ENCODE measurements at regions not wholly inside any gene's neighbourhood (a gene's known extent, or its start where the extent isn't known, plus 50 kb on each side); places are given as distances from the start of the nearest gene placed in this dataset.

DNA sequence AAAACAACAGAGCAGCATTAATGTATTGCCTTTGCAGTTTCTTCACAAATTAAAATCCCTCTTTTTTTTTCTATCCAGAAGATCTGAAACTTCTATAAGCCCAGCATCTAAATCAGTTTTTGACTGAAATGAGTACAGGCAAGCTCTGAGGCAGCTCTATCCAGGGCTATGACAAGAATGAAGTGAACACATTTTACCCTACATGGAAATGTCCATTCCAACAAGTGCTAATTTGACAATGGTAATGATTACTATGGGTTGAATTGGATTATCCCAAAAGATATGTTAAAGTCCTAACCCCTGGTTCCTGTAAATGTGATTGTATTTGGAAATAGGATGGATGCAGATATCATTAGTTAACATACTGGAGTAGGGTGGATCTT lies 115.7 kb downstream of the RPL22L1 start:
- DNase-seq (ENCODE audit: insufficient read length, low spot score) (no peak), FAIRE-seq (no peak)

DNA sequence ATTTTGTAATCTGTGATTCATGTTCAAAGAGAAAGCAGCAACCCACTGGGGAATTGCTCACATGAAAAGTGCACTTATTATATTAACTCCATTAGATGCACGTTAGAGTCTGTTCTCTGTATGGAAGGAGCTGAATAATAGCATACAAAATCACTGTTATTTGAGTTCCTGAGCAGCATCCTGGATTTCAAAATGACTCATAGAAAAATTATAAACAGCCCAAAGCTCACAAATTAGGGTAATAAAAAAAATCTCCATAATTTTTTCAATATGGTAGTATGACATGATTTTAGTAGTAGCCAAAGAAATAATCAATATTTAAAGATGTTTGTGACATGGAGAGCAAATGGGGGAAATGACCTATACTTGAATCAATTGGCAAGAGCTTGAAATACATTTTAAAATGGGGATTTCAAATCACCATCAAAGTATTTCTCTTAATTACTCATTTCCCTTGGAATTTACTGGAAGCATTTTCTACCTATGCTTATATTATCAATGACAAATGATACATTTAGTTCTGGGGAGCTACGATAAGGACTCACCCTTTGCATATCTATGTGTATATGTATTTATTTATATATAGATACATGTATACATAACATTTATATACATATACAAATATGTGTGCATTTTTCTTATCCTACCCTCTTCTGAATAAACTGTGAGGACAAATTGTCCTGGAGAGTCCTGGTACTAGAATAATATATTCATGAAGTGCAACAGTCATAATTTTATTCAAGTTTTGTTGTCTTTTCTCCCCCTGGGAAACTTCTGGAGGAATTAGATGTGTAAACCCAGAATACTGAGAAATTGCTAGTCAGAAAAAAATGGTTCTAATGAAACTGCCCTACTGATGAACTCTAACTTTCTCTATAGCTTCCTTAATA lies 116.3 kb downstream of the RPL22L1 start:
- FAIRE-seq, result no peak
- DNase-seq (ENCODE audit: insufficient read length, low spot score), result no peak

DNA sequence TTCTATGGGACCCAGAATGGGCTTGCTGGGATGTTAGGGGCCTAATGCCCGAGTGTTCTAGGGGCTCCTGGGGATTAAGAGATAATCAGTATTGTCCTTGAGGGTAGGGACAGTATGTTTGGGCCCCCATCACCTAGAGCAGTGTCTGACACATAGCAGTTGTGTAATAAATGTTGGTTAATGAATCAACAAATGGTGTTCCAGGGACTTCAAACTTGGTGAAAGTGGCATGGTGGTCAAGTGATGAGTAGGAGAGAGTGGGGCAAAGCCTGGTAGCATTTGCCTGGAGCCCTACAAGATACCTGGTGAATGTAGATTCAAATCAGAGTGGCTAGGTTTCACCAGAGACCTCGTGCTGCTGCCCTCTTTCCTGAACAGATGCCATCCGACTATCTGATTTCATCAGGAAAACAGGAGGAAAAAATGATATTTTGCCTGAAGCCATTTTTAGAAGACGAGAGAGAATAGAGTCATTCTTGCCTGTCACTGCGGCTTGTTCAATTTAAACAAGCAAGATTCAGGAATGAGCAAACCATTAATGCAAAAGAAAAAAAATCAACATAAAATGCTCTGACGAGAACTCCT lies 117.3 kb downstream of the RPL22L1 start:
- no peak for DNase-seq (ENCODE audit: insufficient read length, low spot score)
- no peak for FAIRE-seq

GRCh38 chr3:170751899-170752293 lies 118.1 kb downstream of the RPL22L1 start:
- FAIRE-seq (no peak), DNase-seq (ENCODE audit: insufficient read length, low spot score) (no peak)

DNA sequence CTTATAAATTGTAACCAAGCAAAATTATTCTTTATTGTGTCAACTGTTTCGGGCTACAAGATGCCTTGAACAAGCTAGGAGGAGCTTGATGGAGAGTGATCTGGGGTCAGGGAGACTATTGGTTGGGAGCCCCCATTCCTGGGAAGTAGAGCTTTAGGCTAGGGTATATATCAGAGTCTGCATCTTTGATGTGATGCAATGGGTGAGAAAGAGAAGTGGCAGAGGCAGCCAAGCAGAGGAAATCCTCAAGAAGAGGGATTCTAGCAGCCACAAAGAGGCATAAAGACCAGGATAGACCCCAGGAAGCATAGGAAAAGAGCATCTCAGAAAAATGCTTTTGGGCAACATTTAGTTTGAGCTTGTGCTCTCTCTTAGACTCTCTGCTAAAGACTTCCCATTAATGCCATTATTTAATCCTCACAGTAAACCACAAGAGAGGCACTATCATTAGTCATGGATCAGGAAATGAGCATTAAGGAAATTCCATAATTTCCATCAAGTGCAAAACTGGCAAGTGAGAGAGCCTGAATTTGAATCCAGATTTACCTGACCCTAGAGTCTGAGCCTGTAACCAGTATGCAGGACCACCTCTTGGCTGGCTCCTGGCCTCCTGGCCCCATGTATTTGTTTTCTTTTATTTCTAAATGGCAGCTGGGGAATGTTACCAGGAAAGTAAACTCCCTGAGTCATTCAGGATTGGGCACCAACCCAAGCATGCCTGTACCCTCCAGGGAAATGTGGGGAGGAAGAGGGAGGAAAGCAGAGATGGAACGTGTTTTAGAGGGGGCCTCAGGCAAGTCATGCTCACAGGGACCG lies 118.7 kb downstream of the RPL22L1 start:
- no peak for DNase-seq (ENCODE audit: insufficient read length, low spot score)
- FAIRE-seq, result no peak

DNA sequence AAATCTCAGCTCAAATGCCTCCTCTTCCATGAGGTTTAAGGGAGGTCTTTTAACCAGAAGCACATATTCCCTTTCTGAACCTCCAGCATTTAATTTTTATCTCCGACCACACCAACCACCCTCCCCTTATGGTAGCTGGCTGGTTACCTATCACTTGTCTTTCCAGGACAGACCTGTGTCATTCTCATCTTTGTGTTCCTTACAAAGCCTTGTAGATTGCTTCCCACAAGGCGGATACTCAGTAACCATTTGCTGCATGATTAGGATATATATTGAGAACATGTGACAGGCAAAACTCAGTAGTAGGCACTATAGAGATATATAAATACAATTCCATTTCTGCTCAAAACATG lies 119.5 kb downstream of the RPL22L1 start:
- DNase-seq (ENCODE audit: insufficient read length, low spot score) (no peak), FAIRE-seq (no peak)

DNA sequence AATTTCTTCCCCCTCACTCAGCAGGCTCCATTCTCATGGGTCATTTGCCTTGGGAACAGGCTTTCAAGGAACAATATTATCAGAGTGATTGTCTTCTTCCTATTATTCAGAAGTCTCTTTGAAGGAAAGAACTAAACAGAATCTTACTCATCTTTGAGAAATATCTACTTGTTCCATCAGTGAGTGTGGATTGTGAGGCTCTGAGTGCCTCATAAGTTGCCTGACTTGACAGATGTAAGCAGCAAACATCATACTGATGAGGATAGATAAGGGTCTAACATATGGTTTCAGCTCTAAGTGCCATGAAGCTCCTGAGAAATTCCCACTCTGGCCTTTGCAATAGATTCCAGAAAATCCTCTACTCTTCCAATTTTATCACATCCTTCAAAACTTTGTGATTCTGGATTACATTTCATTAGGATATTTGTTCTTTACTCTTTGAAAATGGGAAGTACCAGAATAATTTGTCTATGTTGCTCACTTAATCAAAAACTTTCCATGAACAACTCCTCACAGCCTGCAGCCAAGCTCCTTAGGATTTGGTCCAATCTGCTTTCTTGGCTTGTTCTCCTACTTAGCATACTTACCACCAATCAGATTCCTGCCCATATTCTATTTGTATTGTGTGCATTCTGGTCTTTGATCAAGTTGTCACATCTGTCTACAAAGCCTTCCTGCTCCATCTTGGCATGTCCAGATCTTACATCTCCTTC lies 120.1 kb downstream of the RPL22L1 start:
- FAIRE-seq (no peak), DNase-seq (ENCODE audit: insufficient read length, low spot score) (no peak)

DNA sequence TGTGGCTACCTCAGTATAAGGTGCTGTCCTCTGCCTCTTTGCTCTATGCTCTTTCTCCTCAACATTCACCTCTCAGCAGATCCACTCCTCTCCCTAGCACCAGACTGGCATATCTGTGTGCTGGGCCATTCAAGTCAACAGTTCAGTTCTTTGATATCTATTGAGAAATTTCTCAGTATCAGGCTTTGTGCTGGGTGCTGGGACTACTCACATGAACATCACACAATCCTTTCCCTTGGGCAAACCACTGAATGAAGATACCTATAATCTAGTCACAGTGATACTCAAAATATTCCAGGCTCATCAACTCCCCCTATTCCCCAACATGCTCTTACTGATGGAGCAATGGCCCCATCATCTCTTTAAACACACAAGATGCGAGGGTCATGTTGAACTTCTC lies 120.8 kb downstream of the RPL22L1 start:
- DNase-seq (ENCODE audit: insufficient read length, low spot score) (no peak), FAIRE-seq (no peak)

DNA sequence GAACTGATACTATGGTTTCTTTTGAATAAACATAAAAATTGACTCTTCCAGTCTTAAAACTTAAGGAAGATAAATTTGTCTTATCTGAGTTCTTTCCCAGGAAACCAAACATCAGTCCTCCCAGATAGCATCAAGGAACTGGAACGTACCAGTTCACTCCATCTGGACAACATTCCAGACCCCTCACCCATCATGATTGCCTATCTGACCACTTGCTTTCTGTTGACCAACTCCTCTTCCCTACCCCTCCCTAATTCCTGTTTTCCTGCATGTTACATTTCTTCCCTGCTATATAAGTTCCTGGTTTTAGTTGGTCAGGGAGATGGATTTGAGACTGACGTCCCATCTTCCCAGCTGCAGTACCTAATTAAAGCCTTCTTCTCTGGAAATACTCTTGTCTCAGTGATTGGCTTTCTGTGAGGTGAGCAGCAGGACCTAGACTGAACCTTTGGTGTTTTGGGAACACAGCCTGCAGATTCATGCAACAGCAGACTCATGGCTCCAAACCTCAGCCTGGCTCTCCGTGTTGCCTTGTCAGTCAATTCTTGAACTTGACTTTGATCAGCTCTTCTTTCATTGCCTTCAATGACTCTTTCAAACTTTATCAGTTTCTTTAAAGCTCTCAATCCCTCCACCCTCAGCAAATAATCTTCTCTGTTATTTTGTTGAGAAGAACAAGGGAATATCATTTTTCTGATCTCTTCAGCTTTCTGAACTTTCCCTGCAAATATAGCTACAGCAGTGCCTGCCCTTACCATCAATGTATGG lies 123.6 kb downstream of the RPL22L1 start:
- DNase-seq (ENCODE audit: insufficient read length, low spot score) (no peak), FAIRE-seq (no peak)

DNA sequence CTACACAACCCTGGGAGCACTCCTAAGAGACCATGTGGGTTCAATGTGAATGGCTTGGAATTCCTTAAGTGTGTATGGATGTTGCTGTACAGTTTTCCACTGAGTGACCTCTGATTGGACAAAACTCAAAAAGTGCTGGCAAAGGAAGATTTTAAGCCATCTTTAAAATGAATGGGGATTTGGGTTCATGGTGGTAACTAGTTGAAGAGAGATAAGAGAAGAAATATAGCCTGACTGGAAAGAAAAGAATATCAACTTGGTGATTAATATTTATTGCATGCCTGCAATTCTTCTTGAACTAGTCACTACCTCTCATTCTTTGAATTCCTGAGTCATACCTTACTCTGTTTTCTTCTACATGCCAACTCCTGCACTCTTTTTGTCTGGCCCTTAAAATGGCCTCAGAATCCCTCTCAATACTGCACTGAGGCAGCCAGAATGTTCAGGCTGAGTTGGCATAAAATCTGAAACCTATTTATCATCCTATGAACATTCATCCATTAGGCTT lies 124.7 kb downstream of the RPL22L1 start:
- DNase-seq (ENCODE audit: insufficient read length, low spot score) (no peak), FAIRE-seq (no peak)

DNA sequence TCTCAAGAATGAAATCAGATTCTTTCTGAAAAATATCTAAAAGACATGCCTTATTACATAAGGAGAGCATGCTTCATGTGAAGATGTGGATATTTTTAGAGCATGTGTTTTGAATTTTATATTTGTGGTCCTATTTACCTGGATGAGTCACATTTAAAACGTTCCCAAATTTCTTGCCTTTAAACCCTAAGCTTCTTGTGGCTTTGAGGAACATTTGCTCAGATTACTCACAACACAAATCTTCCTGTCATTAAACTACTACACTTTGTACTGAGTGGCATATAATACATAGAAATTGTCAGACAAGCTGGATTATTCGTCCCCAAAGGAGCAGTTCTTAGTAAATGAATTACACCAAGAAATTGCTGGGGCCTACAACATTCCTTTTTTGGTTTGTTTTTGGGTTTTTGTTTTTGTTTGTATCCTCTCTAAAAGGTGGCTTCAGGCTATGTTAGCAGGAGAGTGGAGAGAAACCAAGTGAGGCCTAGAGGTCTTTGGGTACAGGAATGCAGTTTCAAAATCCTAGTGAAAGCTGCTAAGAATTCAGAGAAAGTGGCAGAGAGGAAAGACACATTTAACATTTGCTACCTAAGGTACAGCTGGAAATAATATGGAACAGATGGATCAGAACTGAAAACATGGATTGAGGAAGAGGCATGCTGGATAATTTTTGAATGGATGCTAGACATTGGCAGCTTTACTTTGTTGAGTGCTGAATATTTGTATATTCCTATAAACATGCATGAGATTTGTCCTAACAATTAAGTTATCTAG lies 128.1 kb downstream of the RPL22L1 start:
- DNase-seq (ENCODE audit: insufficient read length, low spot score), result no peak
- FAIRE-seq, result no peak

- no peak for FAIRE-seq
These were observed 129.0 kb downstream of the RPL22L1 start for GRCh38 chr3:170740726-170741591.

DNA sequence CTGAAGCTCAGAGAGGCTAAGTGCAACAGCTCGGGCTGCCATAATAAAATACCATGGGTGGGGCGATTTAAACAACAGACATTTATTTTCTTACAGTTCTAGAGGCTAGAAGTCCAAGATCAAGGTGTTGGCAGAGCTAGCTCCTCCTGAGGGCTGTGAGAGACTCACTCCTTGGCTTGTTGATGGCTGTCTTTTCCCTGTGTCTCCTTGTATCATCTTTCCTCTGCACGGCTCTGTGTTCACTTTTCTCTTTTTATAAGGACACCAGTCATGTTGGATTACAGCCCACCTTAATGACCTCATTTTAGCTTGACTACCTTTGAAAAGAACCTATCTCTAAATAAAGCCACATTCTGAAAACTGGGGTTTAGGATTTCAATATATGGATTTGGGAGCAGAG lies 129.7 kb downstream of the RPL22L1 start:
- FAIRE-seq, result no peak

More at GRCh38 chr3:170740726-170741591, 129.0 kb downstream of the RPL22L1 start:
- DNase-seq (ENCODE audit: insufficient read length, low spot score), result no peak

DNA sequence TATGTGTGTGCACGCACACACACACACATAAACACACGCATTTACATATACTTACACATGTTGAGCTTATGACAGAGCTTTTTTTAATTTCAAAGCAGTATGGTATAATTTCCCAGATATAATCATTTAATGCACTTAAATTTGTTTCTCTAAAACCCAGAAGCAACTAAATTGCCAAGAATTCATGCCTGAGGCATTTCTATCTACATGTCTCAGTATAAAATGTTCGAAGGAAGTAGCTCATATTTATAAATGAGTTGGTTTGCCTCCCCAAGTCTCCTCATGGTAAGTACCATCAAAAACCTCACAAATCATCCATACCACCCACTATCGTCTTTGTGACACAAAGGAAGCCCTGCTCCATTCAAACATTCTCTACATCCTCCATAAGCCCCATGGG lies 130.6 kb downstream of the RPL22L1 start:
- DNase-seq (ENCODE audit: insufficient read length, low spot score) (no peak), FAIRE-seq (no peak)

More for the DNA sequence above, 129.7 kb downstream of the RPL22L1 start:
- DNase-seq (ENCODE audit: insufficient read length, low spot score), result no peak

DNA sequence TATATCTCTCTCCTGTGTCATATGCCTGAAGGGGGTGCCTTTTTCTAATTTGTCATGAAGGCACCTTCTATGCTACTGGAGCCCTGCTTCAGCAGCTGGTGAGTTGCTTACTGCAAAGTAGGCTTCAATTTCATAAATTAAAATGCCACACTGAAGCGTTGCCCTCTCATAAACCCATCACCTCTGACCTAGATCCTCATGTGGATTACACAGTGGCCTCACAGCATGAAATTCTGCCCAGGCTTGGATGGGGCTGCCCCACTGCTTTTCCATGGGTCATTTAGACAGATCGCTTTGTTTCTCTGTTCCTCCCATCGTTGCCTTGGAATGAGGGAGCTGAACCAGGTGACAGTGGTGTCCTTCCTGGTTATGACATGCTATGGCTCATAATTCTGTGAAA lies 131.2 kb downstream of the RPL22L1 start:
- FAIRE-seq (no peak), DNase-seq (ENCODE audit: insufficient read length, low spot score) (no peak)

DNA sequence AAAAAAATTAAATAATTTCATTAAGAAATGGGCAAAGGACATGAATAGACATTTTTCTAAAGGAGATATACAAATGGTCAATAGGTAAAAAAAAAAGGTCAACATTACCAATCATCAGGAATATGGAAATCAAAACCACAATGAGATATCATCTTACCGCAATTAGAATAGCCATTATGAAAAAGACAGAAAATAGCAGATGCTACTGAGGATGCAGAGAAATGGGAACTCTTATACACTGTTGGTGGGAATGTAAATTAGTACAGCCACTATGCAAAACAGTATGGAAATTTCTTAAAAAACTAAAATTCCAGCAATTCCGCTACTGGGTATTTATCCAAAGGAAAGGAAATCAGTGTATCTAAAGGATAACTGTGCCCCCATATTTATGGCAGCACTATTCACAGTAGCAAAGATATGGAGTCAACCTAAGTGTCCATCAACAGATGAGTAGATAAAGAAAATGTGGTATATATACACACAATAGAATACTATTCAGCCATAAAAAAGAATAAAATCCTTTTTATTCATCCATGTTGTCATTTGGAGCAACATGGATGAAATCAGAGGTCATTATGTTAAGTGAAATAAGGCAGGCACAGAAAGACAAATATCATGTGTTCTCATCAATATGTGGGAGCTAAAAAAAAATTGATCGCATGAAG lies 132.4 kb downstream of the RPL22L1 start:
- FAIRE-seq, result no peak
- DNase-seq (ENCODE audit: insufficient read length, low spot score), result no peak

GRCh38 chr3:170735821-170736220 lies 134.2 kb downstream of the RPL22L1 start:
- no peak for FAIRE-seq
- no peak for DNase-seq (ENCODE audit: insufficient read length, low spot score)

DNA sequence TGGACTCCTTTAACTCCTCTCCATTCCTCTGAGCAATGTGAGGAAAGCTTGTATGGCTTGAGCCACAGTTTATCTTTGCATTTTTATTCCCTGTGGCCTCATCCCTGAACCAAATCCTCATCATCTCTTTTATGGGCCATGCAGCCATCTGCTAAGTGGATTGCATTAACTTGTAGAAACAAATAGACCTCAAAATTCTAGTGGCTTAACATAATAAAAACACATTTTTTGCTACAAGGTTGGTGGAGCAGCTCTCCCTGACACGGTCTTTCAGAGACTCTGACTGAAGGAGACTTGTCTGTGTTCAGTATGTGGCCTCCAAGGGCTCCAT lies 135.3 kb downstream of the RPL22L1 start:
- DNase-seq (ENCODE audit: insufficient read length, low spot score) (no peak), FAIRE-seq (no peak)
